Neural cell (in vitro differentiated cells): ENCODE measurements at regions not wholly inside any gene's neighbourhood (a gene's known extent, or its start where the extent isn't known, plus 50 kb on each side); places are given as distances from the start of the nearest gene placed in this dataset.

Source experiments
- H2AFZ ChIP-seq: fragments of 200-600, 300-800 bp; sonication (generic), shearing (Covaris generic); 2 replicates; pipeline ENCODE4 v1.6.0; 2014; ENCODE audit warnings: low read depth, mild to moderate bottlenecking, antibody characterized with exemption, low read length, moderate library complexity
- H3F3A ChIP-seq: fragments of 200-600 bp; shearing (Covaris generic); 2 replicates; pipeline ENCODE4 v1.6.1; 2016; ENCODE audit warnings: mild to moderate bottlenecking, moderate library complexity, mixed read lengths, antibody characterized with exemption, low read length; ENCODE audit not compliant: insufficient read depth, poor library complexity, severe bottlenecking
- H3K27ac ChIP-seq: fragments of 200-600, 300-800 bp; sonication (generic), shearing (Covaris generic); 2 replicates; pipeline ENCODE4 v1.5.1; 2014; ENCODE audit warnings: mild to moderate bottlenecking, low read length, moderate library complexity
- H3K27me3 ChIP-seq: fragments of 300-800, 200-600 bp; sonication (generic), shearing (Covaris generic); 2 replicates; pipeline ENCODE4 v1.6.0; 2014; ENCODE audit warnings: mild to moderate bottlenecking, low read depth, low read length, moderate library complexity; ENCODE audit not compliant: insufficient read depth
- H3K36me3 ChIP-seq: fragments of 300-800, 200-600 bp; sonication (generic), shearing (Covaris generic); 2 replicates; pipeline ENCODE4 v1.5.1; 2014; ENCODE audit warnings: mild to moderate bottlenecking, antibody characterized with exemption, low read length, moderate library complexity; ENCODE audit not compliant: insufficient read depth
- H3K4me2 ChIP-seq: fragments of 300-800, 200-600 bp; sonication (generic), shearing (Covaris generic); 2 replicates; pipeline ENCODE4 v1.6.0; 2014; ENCODE audit warnings: mild to moderate bottlenecking, low read length
- H3K4me3 ChIP-seq: fragments of 300-800, 200-600 bp; sonication (generic), shearing (Covaris generic); 2 replicates; pipeline ENCODE4 v1.5.1; 2014; ENCODE audit warnings: mild to moderate bottlenecking, low read length, moderate library complexity
- H3K79me2 ChIP-seq: fragments of 200-600 bp; shearing (Covaris generic); replicated peaks from 2 replicates; pipeline ENCODE4 v1.6.0; 2014; ENCODE audit warnings: mild to moderate bottlenecking, low read length, moderate library complexity; ENCODE audit not compliant: insufficient read depth
- H3K9ac ChIP-seq: fragments of 300-800, 200-600 bp; sonication (generic), shearing (Covaris generic); 2 replicates; pipeline ENCODE4 v1.6.1; 2016; ENCODE audit warnings: mild to moderate bottlenecking, low read length, mixed read lengths
- H3K9me2 ChIP-seq: fragments of 200-600 bp; shearing (Covaris generic); 2 replicates; pipeline ENCODE4 v1.6.1; 2016; ENCODE audit warnings: mild to moderate bottlenecking, low read length, mixed read lengths; ENCODE audit not compliant: insufficient read depth
- H3K9me3 ChIP-seq: fragments of 200-600, 300-800 bp; sonication (generic), shearing (Covaris generic); 2 replicates; pipeline ENCODE4 v1.6.1; 2016; ENCODE audit warnings: mild to moderate bottlenecking, mixed run types, low read length, moderate library complexity, mixed read lengths
- H4K20me1 ChIP-seq: fragments of 200-600 bp; shearing (Covaris generic); 2 replicates; pipeline ENCODE4 v1.6.1; 2016; ENCODE audit warnings: mild to moderate bottlenecking, mixed run types; ENCODE audit not compliant: insufficient read depth
- EP300 ChIP-seq: fragments of 450-650 bp; conservative IDR thresholded peaks from 2 replicates; pipeline ENCODE4 v1.6.1; 2014; ENCODE audit warnings: antibody characterized with exemption, mild to moderate bottlenecking, moderate library complexity; ENCODE audit not compliant: poor library complexity, severe bottlenecking
- EZH2 ChIP-seq: fragments of 200-600, 300-800 bp; shearing (Covaris generic), sonication (generic); IDR thresholded peaks from 2 replicates; pipeline ENCODE4 v1.6.1; 2014; ENCODE audit warnings: antibody characterized with exemption, low read length, borderline replicate concordance, mild to moderate bottlenecking; ENCODE audit not compliant: insufficient read depth, poor library complexity, severe bottlenecking
- MXI1 ChIP-seq: fragments of 450-650 bp; conservative IDR thresholded peaks from 2 replicates; pipeline ENCODE4 v1.6.1; 2014; ENCODE audit warnings: antibody characterized with exemption, mild to moderate bottlenecking; ENCODE audit not compliant: poor library complexity, severe bottlenecking
- POLR2AphosphoS5 ChIP-seq: IDR thresholded peaks from 2 replicates; pipeline ENCODE4 v1.6.1; 2012
- RAD21 ChIP-seq: fragments of 450-650 bp; conservative IDR thresholded peaks from 2 replicates; pipeline ENCODE4 v1.6.1; 2014; ENCODE audit warnings: antibody characterized with exemption, mild to moderate bottlenecking, moderate library complexity
- SMC3 ChIP-seq: fragments of 450-650 bp; conservative IDR thresholded peaks from 2 replicates; pipeline ENCODE4 v1.6.1; 2014; ENCODE audit warnings: antibody characterized with exemption, mild to moderate bottlenecking, moderate library complexity; ENCODE audit not compliant: poor library complexity
- TF ChIP-seq, protein P1 (sequence below): fragments of 450-650 bp; IDR thresholded peaks from 2 replicates; pipeline ENCODE4 v1.5.1; 2014; ENCODE audit warnings: antibody characterized with exemption, mild to moderate bottlenecking, moderate library complexity; ENCODE audit not compliant: poor library complexity, severe bottlenecking
- TF ChIP-seq, protein P2 (sequence below): IDR thresholded peaks from 2 replicates; pipeline ENCODE4 v1.6.1; 2012; ENCODE audit warnings: borderline replicate concordance

DNA sequence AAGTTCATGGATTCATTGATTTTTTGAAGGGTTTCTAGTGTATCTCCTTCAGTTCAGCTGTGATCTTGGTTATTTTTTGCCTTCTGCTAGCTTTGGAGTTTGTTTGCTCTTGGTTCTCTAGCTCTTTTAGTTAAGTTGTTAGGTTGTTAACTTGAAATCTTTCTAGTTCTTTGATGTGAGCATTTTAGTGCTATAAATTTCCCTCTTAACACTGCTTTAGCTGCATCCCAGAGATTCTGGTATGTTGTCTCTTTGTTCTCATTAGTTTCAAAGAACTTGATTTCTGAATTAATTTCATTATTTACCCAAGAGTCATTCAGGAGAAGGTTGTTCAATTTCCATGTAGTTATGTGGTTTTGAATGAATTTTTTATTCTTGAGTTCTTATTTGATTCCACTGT is 210.6 kb downstream of the IRS1 start:
- H3F3A ChIP-seq = no peaks in the 10 kb centered on the region
- H2AFZ ChIP-seq = no peak overlapping the region
- H3K4me3 ChIP-seq = no peak overlapping the region
- no peaks in the 10 kb centered on the region for H3K79me2 ChIP-seq
- TF ChIP-seq SMC3 = no peak
- no peak for TF ChIP-seq EZH2
- TF ChIP-seq, protein P1, sequence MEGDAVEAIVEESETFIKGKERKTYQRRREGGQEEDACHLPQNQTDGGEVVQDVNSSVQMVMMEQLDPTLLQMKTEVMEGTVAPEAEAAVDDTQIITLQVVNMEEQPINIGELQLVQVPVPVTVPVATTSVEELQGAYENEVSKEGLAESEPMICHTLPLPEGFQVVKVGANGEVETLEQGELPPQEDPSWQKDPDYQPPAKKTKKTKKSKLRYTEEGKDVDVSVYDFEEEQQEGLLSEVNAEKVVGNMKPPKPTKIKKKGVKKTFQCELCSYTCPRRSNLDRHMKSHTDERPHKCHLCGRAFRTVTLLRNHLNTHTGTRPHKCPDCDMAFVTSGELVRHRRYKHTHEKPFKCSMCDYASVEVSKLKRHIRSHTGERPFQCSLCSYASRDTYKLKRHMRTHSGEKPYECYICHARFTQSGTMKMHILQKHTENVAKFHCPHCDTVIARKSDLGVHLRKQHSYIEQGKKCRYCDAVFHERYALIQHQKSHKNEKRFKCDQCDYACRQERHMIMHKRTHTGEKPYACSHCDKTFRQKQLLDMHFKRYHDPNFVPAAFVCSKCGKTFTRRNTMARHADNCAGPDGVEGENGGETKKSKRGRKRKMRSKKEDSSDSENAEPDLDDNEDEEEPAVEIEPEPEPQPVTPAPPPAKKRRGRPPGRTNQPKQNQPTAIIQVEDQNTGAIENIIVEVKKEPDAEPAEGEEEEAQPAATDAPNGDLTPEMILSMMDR = no peak
- TF ChIP-seq MXI1 = no peak
- no peak for TF ChIP-seq RAD21
- TF ChIP-seq POLR2AphosphoS5 = no peak
- TF ChIP-seq, protein P2, sequence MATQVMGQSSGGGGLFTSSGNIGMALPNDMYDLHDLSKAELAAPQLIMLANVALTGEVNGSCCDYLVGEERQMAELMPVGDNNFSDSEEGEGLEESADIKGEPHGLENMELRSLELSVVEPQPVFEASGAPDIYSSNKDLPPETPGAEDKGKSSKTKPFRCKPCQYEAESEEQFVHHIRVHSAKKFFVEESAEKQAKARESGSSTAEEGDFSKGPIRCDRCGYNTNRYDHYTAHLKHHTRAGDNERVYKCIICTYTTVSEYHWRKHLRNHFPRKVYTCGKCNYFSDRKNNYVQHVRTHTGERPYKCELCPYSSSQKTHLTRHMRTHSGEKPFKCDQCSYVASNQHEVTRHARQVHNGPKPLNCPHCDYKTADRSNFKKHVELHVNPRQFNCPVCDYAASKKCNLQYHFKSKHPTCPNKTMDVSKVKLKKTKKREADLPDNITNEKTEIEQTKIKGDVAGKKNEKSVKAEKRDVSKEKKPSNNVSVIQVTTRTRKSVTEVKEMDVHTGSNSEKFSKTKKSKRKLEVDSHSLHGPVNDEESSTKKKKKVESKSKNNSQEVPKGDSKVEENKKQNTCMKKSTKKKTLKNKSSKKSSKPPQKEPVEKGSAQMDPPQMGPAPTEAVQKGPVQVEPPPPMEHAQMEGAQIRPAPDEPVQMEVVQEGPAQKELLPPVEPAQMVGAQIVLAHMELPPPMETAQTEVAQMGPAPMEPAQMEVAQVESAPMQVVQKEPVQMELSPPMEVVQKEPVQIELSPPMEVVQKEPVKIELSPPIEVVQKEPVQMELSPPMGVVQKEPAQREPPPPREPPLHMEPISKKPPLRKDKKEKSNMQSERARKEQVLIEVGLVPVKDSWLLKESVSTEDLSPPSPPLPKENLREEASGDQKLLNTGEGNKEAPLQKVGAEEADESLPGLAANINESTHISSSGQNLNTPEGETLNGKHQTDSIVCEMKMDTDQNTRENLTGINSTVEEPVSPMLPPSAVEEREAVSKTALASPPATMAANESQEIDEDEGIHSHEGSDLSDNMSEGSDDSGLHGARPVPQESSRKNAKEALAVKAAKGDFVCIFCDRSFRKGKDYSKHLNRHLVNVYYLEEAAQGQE = no peak
- no peak for TF ChIP-seq EP300
- H3K4me2 ChIP-seq = no peak overlapping the region
- H3K27me3 ChIP-seq = no peaks in the 10 kb centered on the region
- no peaks in the 10 kb centered on the region for H3K9me2 ChIP-seq
- H3K9ac ChIP-seq = no peak overlapping the region
- no peak overlapping the region for H3K27ac ChIP-seq
- no peaks in the 10 kb centered on the region for H4K20me1 ChIP-seq
- H3K9me3 ChIP-seq = no peaks in the 10 kb centered on the region
- H3K36me3 ChIP-seq = no peaks in the 10 kb centered on the region

DNA sequence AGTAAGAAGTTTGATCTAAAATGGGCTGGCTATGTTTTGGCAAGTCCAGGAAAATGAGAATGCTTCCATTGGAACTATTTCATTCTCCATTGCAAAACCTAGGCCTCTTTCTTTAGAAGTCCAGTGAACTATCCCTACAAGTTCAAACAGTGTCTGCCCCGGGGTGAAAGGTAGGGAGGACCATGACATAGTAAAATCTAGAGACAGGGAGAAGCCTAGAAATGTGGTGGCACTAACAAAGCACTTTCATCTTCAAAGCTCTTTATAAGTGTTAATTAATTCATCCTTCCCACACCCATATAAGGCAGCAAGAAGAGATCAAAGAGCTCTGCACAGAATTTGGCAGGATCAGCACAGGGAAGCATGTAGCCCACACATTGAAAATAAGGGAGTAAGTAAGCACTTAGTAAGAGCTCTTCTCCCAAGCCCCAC is 214.5 kb downstream of the IRS1 start:
- Histone ChIP-seq H3K27ac (no peak overlapping the region), H3K79me2 (no peaks in the 10 kb centered on the region), H3K4me2 (no peak overlapping the region), H3K36me3 (no peaks in the 10 kb centered on the region), H3K9me2 (no peaks in the 10 kb centered on the region), H2AFZ (no peak overlapping the region), H4K20me1 (no peaks in the 10 kb centered on the region), H3F3A (no peaks in the 10 kb centered on the region), H3K9ac (no peak overlapping the region), H3K27me3 (no peaks in the 10 kb centered on the region), H3K9me3 (no peaks in the 10 kb centered on the region), H3K4me3 (no peak overlapping the region)
- no peak for TF ChIP-seq POLR2AphosphoS5
- TF ChIP-seq EZH2 = no peak

DNA sequence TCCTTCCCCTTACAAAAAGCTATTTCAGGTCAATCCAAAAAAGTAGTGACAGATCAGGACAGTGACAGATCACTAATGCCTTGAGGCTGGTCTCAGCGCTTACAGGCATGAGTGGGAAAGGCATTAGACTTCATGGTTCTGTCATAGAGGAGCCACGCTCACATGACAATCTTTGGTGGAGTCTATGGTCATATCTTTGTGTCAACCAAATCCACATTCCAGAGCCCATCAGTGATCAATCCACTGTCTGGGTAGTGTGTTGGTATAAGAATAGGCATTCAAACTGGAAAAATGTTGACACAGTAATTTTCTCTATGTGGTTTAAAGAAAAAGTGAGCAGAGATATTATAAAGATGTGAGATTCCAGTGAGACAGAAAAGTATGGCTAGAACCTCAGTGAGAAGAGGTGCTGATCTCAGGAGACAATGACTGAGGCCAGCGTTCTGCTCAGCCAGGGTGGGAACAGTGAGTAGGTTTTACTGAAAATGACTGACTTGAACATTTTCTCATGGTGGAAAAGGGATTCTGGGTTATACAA is 215.0 kb downstream of the IRS1 start:
- H3F3A ChIP-seq = no peaks in the 10 kb centered on the region
- H3K9me3 ChIP-seq = no peaks in the 10 kb centered on the region
- no peak overlapping the region for H3K4me3 ChIP-seq
- H3K27me3 ChIP-seq = no peaks in the 10 kb centered on the region
- no peak overlapping the region for H3K4me2 ChIP-seq
- H3K36me3 ChIP-seq = no peaks in the 10 kb centered on the region
- no peak overlapping the region for H2AFZ ChIP-seq
- no peaks in the 10 kb centered on the region for H4K20me1 ChIP-seq
- no peaks in the 10 kb centered on the region for H3K79me2 ChIP-seq
- no peaks in the 10 kb centered on the region for H3K9me2 ChIP-seq
- H3K27ac ChIP-seq = no peak overlapping the region
- TF ChIP-seq POLR2AphosphoS5 = no peak
- TF ChIP-seq, protein P2 = no peak
- no peak for TF ChIP-seq EP300
- no peak for TF ChIP-seq RAD21
- no peak for TF ChIP-seq MXI1
- TF ChIP-seq SMC3 = no peak
- TF ChIP-seq, protein P1 = no peak
- no peak overlapping the region for H3K9ac ChIP-seq
